ENCODE measurements at regions not wholly inside any gene's neighbourhood (a gene's known extent, or its start where the extent isn't known, plus 50 kb on each side); places are given as distances from the start of the nearest gene placed in this dataset.

- intact Hi-C loops (cut with DNase I): no loop called here
- no peak for ATAC-seq
- DNase-seq (ENCODE audit: missing footprints): no peak
These were observed 80.3 kb upstream of the ETS2 start for GRCh38 chr21:38725196-38726157.

DNA sequence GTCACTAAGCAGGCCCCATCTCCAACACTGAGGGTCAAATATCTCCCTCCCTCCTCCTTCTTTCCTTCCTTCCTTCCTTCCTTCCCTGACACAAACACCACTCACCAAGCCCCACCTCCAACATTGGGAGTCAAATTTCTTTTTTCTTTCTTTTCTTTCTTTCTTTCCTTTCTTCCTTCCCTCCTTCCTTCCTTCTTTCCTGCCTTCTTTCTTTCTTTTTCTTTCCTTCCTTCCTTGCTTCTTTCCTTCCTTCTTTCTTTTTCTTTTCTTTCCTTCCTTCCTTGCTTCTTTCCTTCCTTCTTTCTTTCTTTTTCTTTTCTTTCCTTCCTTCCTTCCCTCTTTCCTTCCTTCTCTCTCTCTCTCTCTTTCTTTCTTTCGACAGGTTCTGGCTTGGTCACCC is 79.2 kb upstream of the ETS2 start:
- ATAC-seq: no peak
- intact Hi-C loops (cut with DNase I): no loop called here
- no peak for DNase-seq (ENCODE audit: missing footprints)

DNA sequence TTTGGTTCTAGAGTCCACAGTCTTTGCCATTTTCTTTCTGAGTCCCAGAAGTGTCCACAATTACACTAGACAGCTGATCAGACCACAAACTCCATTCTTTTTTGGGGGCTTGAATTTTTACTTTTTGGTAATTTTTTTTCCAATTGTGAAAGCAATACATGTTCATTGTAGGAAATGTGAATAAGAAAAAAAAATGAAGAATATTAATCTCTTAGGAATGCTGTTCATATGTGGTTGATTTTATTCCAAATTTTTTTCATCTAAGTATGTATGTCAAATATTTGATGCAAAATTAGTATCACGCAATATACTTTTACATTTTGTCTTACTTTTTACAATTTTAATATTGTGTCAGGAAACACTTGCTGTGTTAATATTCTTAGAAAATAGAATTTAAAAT is 76.4 kb upstream of the ETS2 start:
- intact Hi-C loops (cut with DNase I): no loop called here
- ATAC-seq: no peak
- DNase-seq (ENCODE audit: missing footprints): no peak

GRCh38 chr21:38729754-38730379 is 75.9 kb upstream of the ETS2 start:
- DNase-seq (ENCODE audit: missing footprints) (no peak), ATAC-seq (no peak)
- intact Hi-C loops (cut with DNase I): loop anchor here (10.0 kb wide), 2 partner anchors 165 to 275 kb away; no protein-coding TSS in a partner anchor

DNA sequence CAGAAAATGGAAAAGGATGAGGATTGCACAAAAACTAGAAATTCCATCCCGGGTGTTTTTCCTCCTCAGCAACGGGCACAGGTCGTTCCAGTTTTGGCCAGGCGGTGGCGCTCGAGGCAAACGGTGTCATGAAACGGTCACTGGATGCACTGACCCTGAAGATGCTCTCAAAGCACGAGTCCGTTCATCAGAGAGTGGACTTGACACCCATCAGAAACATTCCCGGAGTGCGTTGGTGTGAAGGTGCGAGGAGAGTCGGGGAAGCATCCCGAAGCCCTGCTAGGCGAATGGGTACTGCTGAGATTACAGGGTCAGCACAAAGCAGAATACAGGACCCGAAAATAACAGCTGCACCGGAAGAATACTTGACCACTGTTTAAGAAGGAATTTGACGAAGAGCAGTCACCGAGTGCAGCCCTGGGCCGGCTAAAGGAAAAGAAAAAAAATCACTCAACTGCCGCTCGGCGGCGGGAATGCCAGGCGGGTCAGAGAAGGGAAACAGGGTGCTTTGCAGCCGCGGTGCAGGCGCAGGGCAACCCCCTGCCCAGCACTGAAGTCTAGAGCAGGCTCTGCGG is 71.7 kb upstream of the ETS2 start:
- intact Hi-C loops (cut with DNase I): loop anchor here (1.0 to 10.0 kb wide), 5 partner anchors 71 to 403 kb away; partner anchors contain the start of gene ETS2
- ATAC-seq (peak; percentile 93), DNase-seq (ENCODE audit: missing footprints) (peak; percentile 94)

GRCh38 chr21:38734646-38735365 is 70.9 kb upstream of the ETS2 start:
- intact Hi-C loops (cut with DNase I): loop anchor here (1.0 to 10.0 kb wide), 5 partner anchors 70 to 402 kb away; partner anchors contain the start of gene ETS2
- ATAC-seq (no peak), DNase-seq (ENCODE audit: missing footprints) (no peak)

DNA sequence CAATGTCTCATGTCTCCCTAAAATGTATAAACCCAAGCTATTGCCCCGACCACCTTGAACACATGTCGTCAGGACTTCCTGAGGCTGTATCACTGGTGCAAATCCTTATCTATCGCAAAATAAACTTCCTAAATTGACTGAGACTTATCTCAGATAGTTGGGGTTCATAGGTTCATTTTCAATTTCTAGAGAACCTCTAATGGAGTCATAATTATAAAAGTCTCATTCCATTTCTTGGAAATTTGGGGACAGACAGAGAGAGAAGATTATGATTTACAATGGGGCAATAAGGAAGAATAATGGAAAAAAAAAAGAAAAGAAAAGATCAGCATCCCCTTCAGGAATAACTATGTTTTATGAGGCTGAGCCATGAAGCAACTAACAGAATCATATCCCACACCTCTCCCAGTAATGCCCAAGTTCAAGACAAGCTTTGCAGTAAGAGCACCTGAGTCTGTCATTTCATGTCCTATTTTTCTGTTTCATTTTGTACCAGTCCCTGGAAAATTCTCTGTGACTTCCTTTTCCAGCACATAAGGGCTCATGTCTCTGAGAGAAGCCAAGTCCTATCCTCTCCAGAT is 70.0 kb upstream of the ETS2 start:
- intact Hi-C loops (cut with DNase I): loop anchor here (2.0 to 10.0 kb wide), 4 partner anchors 69 to 391 kb away; partner anchors contain the start of gene ETS2
- ATAC-seq (no peak), DNase-seq (ENCODE audit: missing footprints) (no peak)

GRCh38 chr21:38740090-38740489 is 65.6 kb upstream of the ETS2 start:
- intact Hi-C loops (cut with DNase I): no loop called here
- DNase-seq (ENCODE audit: missing footprints): no peak
- ATAC-seq: no peak

GRCh38 chr21:38741092-38741949 is 64.4 kb upstream of the ETS2 start:
- intact Hi-C loops (cut with DNase I): no loop called here
- ATAC-seq (no peak), DNase-seq (ENCODE audit: missing footprints) (no peak)

GRCh38 chr21:38741950-38742256 is 63.8 kb upstream of the ETS2 start:
- intact Hi-C loops (cut with DNase I): no loop called here
- ATAC-seq: no peak
- DNase-seq (ENCODE audit: missing footprints): no peak

- intact Hi-C loops (cut with DNase I): no loop called here
- no peak for ATAC-seq
These were observed 63.0 kb upstream of the ETS2 start for GRCh38 chr21:38742580-38743260.

GRCh38 chr21:38743772-38744529 is 61.8 kb upstream of the ETS2 start:
- no peak for ATAC-seq
- no peak for DNase-seq (ENCODE audit: missing footprints)
- intact Hi-C loops (cut with DNase I): no loop called here

More at GRCh38 chr21:38742580-38743260, 63.0 kb upstream of the ETS2 start:
- no peak for DNase-seq (ENCODE audit: missing footprints)

DNA sequence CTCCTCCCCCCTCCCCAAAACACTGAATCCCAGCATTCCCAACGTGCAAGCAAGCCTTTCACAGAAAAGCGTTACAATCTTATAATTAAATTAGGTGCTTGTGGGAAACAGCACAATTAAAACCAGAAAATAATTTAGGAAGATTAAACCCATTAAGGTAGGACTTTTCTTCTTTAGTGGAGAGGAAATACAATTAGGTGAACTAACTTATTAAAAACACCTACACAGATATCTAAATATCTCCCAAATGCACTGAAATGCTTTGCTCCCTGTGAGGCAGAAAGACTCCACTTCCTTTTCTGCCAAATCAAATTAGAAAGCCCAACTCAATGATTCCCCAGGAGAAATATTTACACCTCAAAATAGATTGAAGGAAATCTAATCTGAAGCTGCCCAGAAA is 60.9 kb upstream of the ETS2 start:
- DNase-seq (ENCODE audit: missing footprints) (no peak), ATAC-seq (no peak)
- intact Hi-C loops (cut with DNase I): no loop called here

GRCh38 chr21:38747810-38748209 is 57.9 kb upstream of the ETS2 start:
- DNase-seq (ENCODE audit: missing footprints): no peak
- no peak for ATAC-seq
- intact Hi-C loops (cut with DNase I): no loop called here

DNA sequence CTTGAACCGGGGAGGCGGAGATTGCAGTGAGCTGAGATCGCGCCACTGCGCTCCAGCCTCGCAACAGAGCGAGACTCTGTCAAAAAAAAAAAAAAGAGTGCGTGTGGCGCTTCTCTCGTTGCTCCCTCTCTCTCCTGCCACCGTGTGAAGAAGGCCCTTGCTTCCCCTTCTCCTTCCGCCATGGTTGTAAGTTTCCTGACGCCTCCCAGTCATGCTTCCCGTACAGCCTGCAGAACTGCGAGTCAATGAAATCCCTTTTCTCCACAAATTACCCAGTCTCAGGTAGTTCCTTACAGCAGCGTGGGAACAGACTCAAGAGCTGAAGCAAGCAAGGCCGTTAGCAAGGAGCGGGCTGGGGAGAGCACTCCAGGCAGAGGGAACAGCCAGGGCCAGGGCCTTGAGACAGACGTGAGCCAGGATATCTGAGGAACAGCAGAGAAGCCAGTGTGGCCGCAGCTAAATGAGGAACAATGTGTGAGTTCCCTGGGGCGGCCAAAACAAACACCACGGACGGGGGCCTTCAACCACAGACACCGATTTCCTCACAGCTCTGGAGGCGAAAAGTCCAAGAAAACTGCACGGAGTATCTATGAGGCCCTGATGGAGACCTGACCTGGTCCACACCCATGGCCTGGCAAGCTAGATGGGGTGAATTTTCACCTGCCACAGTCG is 54.2 kb upstream of the ETS2 start:
- ATAC-seq (peak; percentile 80), DNase-seq (ENCODE audit: missing footprints) (peak; percentile 88)
- intact Hi-C loops (cut with DNase I): no loop called here

DNA sequence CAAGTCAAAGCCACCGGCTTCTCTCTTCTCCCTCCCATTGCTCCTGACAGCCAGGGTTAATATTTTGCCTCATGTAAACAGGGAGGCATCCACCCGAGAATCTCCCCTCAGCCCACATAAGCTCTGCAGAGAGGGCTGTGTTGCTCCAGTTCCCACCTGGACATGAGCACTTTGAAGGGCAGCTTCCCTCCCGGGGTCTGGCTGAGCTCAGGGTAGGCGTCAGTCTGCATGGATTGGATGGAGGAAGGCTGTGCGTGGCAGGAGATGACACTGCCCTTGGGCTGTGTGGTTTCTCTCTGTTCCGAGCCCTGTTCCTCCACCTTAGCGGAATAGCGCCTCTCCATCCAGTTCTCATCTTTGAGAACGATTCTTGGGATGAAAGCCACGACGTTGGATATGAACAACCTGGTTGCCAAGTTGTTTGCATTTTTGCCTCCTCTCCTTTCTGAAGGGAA is 53.7 kb upstream of the ETS2 start:
- intact Hi-C loops (cut with DNase I): no loop called here
- ATAC-seq (no peak), DNase-seq (ENCODE audit: missing footprints) (no peak)

Measured in Right ventricle myocardium inferior (tissue), 1 donor.